Panc1 (cell line): ENCODE measurements at regions not wholly inside any gene's neighbourhood (a gene's known extent, or its start where the extent isn't known, plus 50 kb on each side); places are given as distances from the start of the nearest gene placed in this dataset.
"Not testable (repeated sequence)": the region's sequence is repeated elsewhere in the genome, so short reads cannot be mapped to it uniquely, and the experiment has no call there.

Source experiments
- ATAC-seq: fragments of 200-7000 bp; cut with Tn5 transposase; 2 replicates; pipeline ENCODE4 v1.9.1; 2020; ENCODE audit warnings: mild to moderate bottlenecking, moderate library complexity
- BruUV-seq: library from RNA; stranded (reverse); fragments of 400-500 nt; replicated peaks from 2 replicates; lab custom pipeline; 2021; lab: Mats Ljungman, UMichigan
- CTCF ChIA-PET: fragments of 300-600 bp; sonication (Branson Sonifier 250); formaldehyde crosslinking; loops from one replicate; lab custom pipeline; 2022; ENCODE audit warnings: antibody characterized with exemption; lab: Charles Lee
- POLR2A ChIA-PET: fragments of 300-600 bp; sonication (Branson Sonifier 250); formaldehyde crosslinking; loops from one replicate; lab custom pipeline; 2022; ENCODE audit warnings: antibody characterized with exemption; lab: Charles Lee
- DNase-seq: peaks from one replicate; pipeline ENCODE4 v3.0.0-alpha.2; 2010; ENCODE audit warnings: low read depth, low spot score
- H3K27ac ChIP-seq: 2 replicates; pipeline ENCODE4 v1.5.1; 2011; ENCODE audit warnings: mild to moderate bottlenecking, low read length, inconsistent platforms
- H3K27me3 ChIP-seq: fragments of 200-500 bp; sonication (Bioruptor generic); 2 replicates; pipeline ENCODE4 v1.6.0; 2014; ENCODE audit warnings: low read length, inconsistent platforms; ENCODE audit not compliant: control insufficient read depth, insufficient read depth
- H3K36me3 ChIP-seq: fragments of 200-500 bp; sonication (Bioruptor generic); 2 replicates; pipeline ENCODE4 v1.5.1; 2014; ENCODE audit warnings: inconsistent platforms, mild to moderate bottlenecking, low read length, moderate library complexity; ENCODE audit not compliant: control insufficient read depth, insufficient read depth
- H3K4me1 ChIP-seq: 2 replicates; pipeline ENCODE4 v1.5.1; 2011; ENCODE audit warnings: inconsistent platforms, mild to moderate bottlenecking, low read length, moderate library complexity; ENCODE audit not compliant: control insufficient read depth, insufficient read depth
- H3K4me3 ChIP-seq, 2 experiments: 2 replicates each; pipeline ENCODE4 v1.5.1; 2011 to 2012; ENCODE audit warnings: low read depth in 2 of 2, low read length in 2 of 2, mild to moderate bottlenecking in 2 of 2, inconsistent platforms in 1 of 2, moderate library complexity in 1 of 2
- H3K9me3 ChIP-seq: fragments of 200-500 bp; sonication (Bioruptor generic); 2 replicates; pipeline ENCODE4 v1.5.1; 2014; ENCODE audit warnings: low read depth, mild to moderate bottlenecking, inconsistent platforms, low read length, moderate library complexity; ENCODE audit not compliant: control insufficient read depth, insufficient read depth
- CTCF ChIP-seq: fragments of 450-650 bp; IDR thresholded peaks from 2 replicates; pipeline ENCODE4 v1.5.1; 2017; ENCODE audit warnings: mild to moderate bottlenecking
- POLR2AphosphoS5 ChIP-seq: IDR thresholded peaks from 2 replicates; pipeline ENCODE4 v1.6.1; 2012; ENCODE audit warnings: mild to moderate bottlenecking, low read depth, low read length, moderate library complexity
- REST ChIP-seq, 2 experiments: IDR thresholded peaks; 2 replicates each; pipeline ENCODE4 v1.6.1; 2011 to 2012; ENCODE audit warnings: low read depth in 2 of 2, control low read depth in 1 of 2, low read length in 1 of 2, mild to moderate bottlenecking in 1 of 2, moderate library complexity in 1 of 2; ENCODE audit not compliant: insufficient read depth in 1 of 2
- SIN3A ChIP-seq: IDR thresholded peaks from 2 replicates; pipeline ENCODE4 v1.6.1; 2012; ENCODE audit warnings: low read depth, mild to moderate bottlenecking, low read length, moderate library complexity, borderline replicate concordance; ENCODE audit not compliant: insufficient read depth
- TCF7L2 ChIP-seq: IDR thresholded peaks from 2 replicates; pipeline ENCODE4 v1.6.1; 2011; ENCODE audit warnings: mild to moderate bottlenecking, low read depth, low read length, inconsistent platforms
- in situ Hi-C: cut with HindIII; loops from 2 replicates; pipeline ENCODE4 v1.10.0; 2016; ENCODE audit warnings: low sequenced_read_pairs, low pct_unique_long_range_greater_than_20kb
- intact Hi-C: fragments of 100-400 bp; cut with micrococcal nuclease; formaldehyde crosslinking; loops from one replicate; pipeline ENCODE4 v1.10.0; 2022; ENCODE audit not compliant: unreplicated experiment

DNA sequence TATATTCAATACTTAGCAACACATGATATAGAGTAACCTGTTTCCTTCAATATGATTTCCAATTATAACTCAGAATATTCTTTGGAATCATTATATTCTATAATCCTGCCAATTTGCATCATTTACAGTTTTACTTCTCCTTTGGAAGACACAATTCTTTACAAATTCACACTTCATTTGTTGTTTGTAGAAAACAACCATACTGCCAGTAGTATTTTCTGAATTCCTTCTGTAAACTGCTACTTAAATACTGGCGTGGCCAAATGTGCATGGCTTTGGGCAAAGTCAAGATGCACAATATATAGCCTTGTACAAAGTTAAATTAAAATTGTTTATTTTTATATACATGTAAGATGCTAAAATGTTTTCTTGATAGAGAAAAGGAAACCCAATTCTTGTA is 687.1 kb upstream of the NEGR1 start:
- CTCF ChIA-PET = no interaction called here
- intact Hi-C loops (no loop called here), in situ Hi-C loops (no loop called here)
- ATAC-seq = no peak
- no TSS peak for BruUV-seq
- no peaks in the 10 kb centered on the region for H3K4me1 ChIP-seq
- no peak for DNase-seq
- H3K4me3 ChIP-seq = no peak overlapping the region
- no peak overlapping the region for H3K27ac ChIP-seq
- TF ChIP-seq SIN3A (no peak), POLR2AphosphoS5 (no peak), TCF7L2 (no peak), CTCF (no peak), REST (IDR thresholded peaks at IDR 0.05; ENCODE audit: insufficient read depth in 1 of 2, low read depth in 2 of 2, low read length in 1 of 2) (no peak)
- no peaks in the 10 kb centered on the region for H3K27me3 ChIP-seq
- no peaks in the 10 kb centered on the region for H3K9me3 ChIP-seq
- no peaks in the 10 kb centered on the region for H3K36me3 ChIP-seq
- POLR2A ChIA-PET = no interaction called here

GRCh38 chr1:72954943-72955342 is 672.6 kb upstream of the NEGR1 start:
- no TSS peak for BruUV-seq
- no peak for TF ChIP-seq REST (IDR thresholded peaks at IDR 0.05; ENCODE audit: insufficient read depth in 1 of 2, low read depth in 2 of 2, low read length in 1 of 2)
- no peak for TF ChIP-seq CTCF
- no peak for TF ChIP-seq TCF7L2
- no peak for TF ChIP-seq POLR2AphosphoS5
- no peak for TF ChIP-seq SIN3A
- Histone ChIP-seq H3K36me3 (no peaks in the 10 kb centered on the region), H3K4me1 (no peaks in the 10 kb centered on the region), H3K9me3 (no peaks in the 10 kb centered on the region), H3K27me3 (no peaks in the 10 kb centered on the region), H3K27ac (no peak overlapping the region), H3K4me3 (no peak overlapping the region)
- POLR2A ChIA-PET = no interaction called here
- no peak for DNase-seq
- ATAC-seq = no peak
- in situ Hi-C loops (no loop called here), intact Hi-C loops (no loop called here)
- CTCF ChIA-PET = no interaction called here

DNA sequence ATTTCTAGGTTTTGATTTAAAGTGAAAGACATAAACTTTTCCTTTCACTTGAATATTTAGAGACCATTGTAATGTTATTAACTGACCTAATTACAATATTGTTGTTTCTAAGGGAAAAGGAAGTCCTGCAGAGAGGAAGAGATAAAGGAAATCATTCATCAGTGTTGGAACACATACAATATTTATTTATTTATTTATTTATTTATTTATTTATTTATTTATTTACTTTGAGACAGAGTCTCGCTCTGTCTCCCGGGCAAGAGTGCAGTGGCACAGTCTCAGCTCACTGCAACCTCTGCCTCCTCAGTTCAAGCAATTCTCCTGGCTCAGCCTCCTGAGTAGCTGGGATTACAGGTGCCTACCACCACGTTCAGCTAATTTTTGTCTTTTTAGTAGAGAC is 668.6 kb upstream of the NEGR1 start:
- in situ Hi-C loops, H3K27ac ChIP-seq, H3K36me3 ChIP-seq, H3K9me3 ChIP-seq, BruUV-seq, intact Hi-C loops, H3K27me3 ChIP-seq, H3K4me3 ChIP-seq, ATAC-seq, H3K4me1 ChIP-seq, POLR2A ChIA-PET, DNase-seq, CTCF ChIA-PET: not testable (repeated sequence)
